Cardiac muscle cell (in vitro differentiated cells and primary cell): ENCODE measurements at regions not wholly inside any gene's neighbourhood (a gene's known extent, or its start where the extent isn't known, plus 50 kb on each side); places are given as distances from the start of the nearest gene placed in this dataset.
A peak's percentile ranks its signal among the peaks of the same experiment; 100 is the strongest.

Experiments used
- DNase-seq, 2 donors: peaks; one replicate each; pipeline versions ENCODE4 v3.0.0 to v3.0.0-alpha.2; 2010 to 2017; ENCODE audit warnings: low read depth in 1 of 2, low spot score in 1 of 2
- H3K27ac ChIP-seq: fragments of 200-600 bp; sonication (generic); 2 replicates; pipeline ENCODE4 v1.5.1; 2016
- H3K27me3 ChIP-seq: fragments of 200-600 bp; sonication (generic); 2 replicates; pipeline ENCODE4 v1.6.0; 2016; ENCODE audit warnings: control low read depth
- H3K36me3 ChIP-seq: fragments of 200-600 bp; sonication (generic); 2 replicates; pipeline ENCODE4 v1.5.1; 2016; ENCODE audit warnings: control low read depth
- H3K4me1 ChIP-seq: fragments of 200-600 bp; sonication (generic); 2 replicates; pipeline ENCODE4 v1.8.1; 2017; ENCODE audit warnings: low read depth, mild to moderate bottlenecking, mixed run types
- H3K4me3 ChIP-seq: fragments of 200-600 bp; sonication (generic); 2 replicates; pipeline ENCODE4 v1.5.1; 2016; ENCODE audit warnings: mild to moderate bottlenecking
- H3K9me3 ChIP-seq: fragments of 200-600 bp; sonication (generic); 2 replicates; pipeline ENCODE4 v1.5.1; 2017; ENCODE audit warnings: low read depth, mild to moderate bottlenecking, control low read depth
- TF ChIP-seq, protein P1 (sequence below): IDR thresholded peaks from 2 replicates; pipeline ENCODE4 v1.5.1; 2012; ENCODE audit warnings: low read depth, mild to moderate bottlenecking, low read length

DNA sequence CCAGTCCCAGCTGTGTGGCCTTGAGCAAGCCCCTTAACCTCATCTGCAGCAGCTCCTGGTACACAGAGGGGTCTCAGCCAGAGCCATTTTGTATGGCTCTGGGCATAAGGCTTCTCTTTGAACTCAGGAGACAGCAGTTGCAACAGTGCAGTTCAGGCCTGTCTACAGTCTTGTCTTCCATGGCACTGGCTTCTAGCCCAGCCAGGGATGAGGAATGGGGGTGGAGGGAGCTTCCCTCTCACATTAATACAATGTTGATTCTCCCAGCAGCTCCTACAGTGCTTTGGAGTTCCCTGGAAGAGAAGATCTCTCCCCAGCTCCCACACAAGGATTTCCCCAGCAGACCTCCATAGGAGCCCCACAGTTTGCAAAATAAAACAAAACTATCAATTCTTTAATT lies 350.2 kb downstream of the BUD13 start:
- no peaks in the 10 kb centered on the region for H3K27me3 ChIP-seq
- H3K4me3 ChIP-seq = no peak overlapping the region
- no peaks in the 10 kb centered on the region for H3K9me3 ChIP-seq
- peak in 1 of 2 donors; percentile 2 for DNase-seq
- TF ChIP-seq, protein P1, sequence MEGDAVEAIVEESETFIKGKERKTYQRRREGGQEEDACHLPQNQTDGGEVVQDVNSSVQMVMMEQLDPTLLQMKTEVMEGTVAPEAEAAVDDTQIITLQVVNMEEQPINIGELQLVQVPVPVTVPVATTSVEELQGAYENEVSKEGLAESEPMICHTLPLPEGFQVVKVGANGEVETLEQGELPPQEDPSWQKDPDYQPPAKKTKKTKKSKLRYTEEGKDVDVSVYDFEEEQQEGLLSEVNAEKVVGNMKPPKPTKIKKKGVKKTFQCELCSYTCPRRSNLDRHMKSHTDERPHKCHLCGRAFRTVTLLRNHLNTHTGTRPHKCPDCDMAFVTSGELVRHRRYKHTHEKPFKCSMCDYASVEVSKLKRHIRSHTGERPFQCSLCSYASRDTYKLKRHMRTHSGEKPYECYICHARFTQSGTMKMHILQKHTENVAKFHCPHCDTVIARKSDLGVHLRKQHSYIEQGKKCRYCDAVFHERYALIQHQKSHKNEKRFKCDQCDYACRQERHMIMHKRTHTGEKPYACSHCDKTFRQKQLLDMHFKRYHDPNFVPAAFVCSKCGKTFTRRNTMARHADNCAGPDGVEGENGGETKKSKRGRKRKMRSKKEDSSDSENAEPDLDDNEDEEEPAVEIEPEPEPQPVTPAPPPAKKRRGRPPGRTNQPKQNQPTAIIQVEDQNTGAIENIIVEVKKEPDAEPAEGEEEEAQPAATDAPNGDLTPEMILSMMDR = no peak
- H3K27ac ChIP-seq = no peak overlapping the region
- no peaks in the 10 kb centered on the region for H3K36me3 ChIP-seq
- peaks cover 31% of the 10 kb centered on the region for H3K4me1 ChIP-seq

DNA sequence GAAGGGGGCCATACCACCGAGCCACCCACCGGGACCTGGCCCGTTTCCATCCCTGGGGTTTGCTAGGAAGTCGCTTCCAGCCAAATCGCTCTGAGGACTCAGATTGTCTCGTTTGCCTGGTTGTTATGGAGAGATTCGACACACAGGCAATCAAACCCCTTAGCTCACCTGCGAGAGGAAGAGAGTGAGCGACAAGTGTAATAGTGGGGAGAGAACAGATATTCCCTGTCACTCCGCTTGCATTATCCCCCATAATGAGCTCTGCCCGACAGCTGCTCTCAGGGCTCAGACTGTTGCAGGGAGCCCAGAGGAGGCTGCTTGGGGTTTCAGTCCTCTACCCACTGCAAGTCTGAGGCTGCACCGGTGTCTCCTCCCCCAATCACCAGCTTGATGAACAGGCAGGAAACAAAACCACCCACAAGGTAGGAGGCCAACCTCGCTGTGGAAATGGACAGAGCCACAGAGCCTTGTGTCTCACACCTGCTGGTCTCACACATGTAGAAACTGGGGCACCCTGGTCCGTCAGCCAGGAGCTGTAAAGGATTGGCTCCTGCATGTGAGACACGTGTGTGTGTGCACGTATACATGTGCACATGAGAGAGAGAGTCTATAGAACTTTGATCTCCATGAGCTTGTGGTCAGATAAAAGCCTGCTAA lies 351.1 kb downstream of the BUD13 start:
- TF ChIP-seq, protein P1 = no peak
- Histone ChIP-seq H3K4me3 (no peak overlapping the region), H3K9me3 (no peaks in the 10 kb centered on the region), H3K27me3 (no peaks in the 10 kb centered on the region), H3K36me3 (no peaks in the 10 kb centered on the region), H3K4me1 (peaks cover 22% of the 10 kb centered on the region), H3K27ac (peak overlapping the region; percentile 5)
- DNase-seq = no peak

DNA sequence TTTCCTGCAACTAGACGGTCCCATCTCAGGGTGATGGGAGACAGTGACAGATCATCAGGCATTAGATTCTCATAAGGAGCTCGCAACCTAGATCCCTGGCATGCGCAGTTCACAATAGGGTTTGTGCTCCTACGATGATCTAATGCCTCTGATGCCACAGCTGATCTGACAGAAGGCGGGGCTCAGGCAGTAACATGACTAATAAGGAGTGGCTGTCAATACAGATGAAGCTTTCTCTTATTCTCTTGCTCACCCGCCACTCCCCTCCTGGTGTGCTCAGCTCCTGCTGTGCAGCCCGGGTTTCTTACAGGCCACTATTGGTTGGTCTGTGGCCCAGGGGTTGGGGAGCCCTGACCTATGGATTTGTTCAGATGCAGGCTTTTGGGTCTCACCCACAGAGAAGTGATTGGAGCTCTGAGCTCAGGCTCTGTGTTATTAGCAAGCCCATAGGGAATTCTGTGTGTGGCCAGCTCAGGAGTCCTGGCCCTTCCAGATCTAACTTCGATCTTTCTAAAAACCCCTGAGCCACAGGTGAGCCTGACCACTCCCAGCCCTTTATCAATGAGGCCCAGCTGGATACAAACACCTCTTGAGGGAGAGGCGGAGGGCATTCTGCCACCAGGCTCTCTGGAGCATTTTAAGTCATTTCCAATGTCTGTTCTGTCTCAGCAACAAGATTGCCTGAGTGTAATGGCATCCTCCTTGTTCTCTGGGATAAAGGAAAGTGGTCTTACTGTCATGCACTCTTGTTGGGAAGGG lies 351.8 kb downstream of the BUD13 start:
- TF ChIP-seq, protein P1 = no peak
- peak; percentile 5 to 11 for DNase-seq
- Histone ChIP-seq H3K4me3 (no peak overlapping the region), H3K4me1 (peaks cover 22% of the 10 kb centered on the region), H3K36me3 (no peaks in the 10 kb centered on the region), H3K27ac (peak overlapping the region; percentile 5), H3K27me3 (no peaks in the 10 kb centered on the region), H3K9me3 (no peaks in the 10 kb centered on the region)

DNA sequence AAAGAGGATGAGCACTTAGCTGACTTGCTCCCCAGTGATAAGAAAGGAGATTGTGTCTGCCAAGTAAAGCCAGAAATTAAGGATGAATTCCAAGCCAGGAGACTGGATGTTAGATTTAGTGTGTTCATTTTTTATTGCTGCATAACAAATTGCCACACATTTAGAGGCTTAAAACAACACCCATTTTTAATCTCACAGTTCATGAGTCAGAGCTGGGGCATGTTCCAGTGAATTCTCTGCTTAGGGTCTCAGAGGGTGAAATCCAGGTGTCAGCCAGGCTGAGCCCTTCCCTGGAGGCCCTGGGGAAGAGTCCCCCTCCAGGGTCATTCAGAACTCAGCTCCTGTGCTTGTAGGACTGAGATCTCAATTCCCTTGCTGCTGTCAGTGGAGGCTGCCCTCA lies 352.8 kb downstream of the BUD13 start:
- Histone ChIP-seq H3K4me1 (peaks cover 22% of the 10 kb centered on the region), H3K36me3 (no peaks in the 10 kb centered on the region), H3K27me3 (no peaks in the 10 kb centered on the region), H3K27ac (no peak overlapping the region), H3K9me3 (no peaks in the 10 kb centered on the region), H3K4me3 (no peak overlapping the region)
- peak in 1 of 2 donors; percentile 11 for DNase-seq
- TF ChIP-seq, protein P1 = no peak

DNA sequence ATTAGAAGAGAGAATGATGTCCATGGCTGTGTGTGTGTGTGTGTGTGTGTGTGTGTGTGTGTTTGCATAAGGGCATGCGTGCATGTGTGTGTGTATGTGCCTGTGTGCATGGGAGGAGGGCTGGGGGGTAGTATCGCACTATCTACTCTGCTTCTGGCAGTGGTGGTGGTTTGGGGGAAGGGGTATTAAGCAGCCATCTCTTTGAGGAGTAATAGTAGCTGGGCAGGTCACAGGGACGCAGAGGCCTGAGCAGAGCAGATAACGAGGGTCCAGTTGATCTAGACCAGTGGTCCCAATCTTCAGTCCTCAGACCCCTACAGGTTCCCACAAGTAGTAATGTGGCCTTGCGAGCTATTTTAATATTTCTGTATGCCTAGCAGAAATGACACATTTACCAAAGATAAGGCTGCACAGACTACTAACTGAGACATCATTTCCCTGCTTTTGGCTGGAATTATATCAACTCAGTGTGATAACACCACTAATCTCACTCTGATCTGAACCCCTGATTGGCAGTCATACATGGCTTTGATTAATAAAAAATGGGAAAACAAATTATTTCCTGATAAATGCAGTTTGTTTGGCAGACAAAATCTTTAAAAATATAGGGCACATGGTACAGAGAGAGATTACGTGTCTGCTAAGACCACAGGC lies 354.3 kb downstream of the BUD13 start:
- no peak overlapping the region for H3K4me3 ChIP-seq
- peaks cover 25% of the 10 kb centered on the region for H3K4me1 ChIP-seq
- H3K27me3 ChIP-seq = no peaks in the 10 kb centered on the region
- DNase-seq = no peak
- H3K9me3 ChIP-seq = no peaks in the 10 kb centered on the region
- no peak overlapping the region for H3K27ac ChIP-seq
- TF ChIP-seq, protein P1 = no peak
- no peaks in the 10 kb centered on the region for H3K36me3 ChIP-seq
